ENCODE measurements at regions not wholly inside any gene's neighbourhood (a gene's known extent, or its start where the extent isn't known, plus 50 kb on each side); places are given as distances from the start of the nearest gene placed in this dataset.

GRCh38 chr14:98959958-98960616 lies 311.9 kb downstream of the BCL11B start:
- DNase-seq: no peak

DNA sequence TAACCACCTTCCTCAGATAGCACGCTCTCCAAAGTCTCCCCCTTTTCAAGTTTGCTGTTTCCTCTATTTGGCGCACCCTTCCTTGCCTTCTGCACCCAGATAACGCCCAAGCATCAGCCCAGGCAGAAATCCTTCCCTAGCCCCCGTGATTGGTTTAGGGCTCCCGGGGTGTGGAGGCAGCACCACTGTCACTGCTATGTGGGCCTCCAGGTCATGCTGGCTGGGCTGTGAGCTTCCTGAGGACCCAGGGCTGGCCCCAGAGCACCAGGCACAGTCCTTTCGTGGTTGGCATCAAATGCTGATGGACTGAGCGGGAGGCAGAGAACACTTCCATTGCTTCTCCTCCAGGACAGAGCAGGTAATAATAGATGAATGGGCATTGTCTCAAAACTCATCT lies 311.4 kb downstream of the BCL11B start:
- no peak for DNase-seq

DNA sequence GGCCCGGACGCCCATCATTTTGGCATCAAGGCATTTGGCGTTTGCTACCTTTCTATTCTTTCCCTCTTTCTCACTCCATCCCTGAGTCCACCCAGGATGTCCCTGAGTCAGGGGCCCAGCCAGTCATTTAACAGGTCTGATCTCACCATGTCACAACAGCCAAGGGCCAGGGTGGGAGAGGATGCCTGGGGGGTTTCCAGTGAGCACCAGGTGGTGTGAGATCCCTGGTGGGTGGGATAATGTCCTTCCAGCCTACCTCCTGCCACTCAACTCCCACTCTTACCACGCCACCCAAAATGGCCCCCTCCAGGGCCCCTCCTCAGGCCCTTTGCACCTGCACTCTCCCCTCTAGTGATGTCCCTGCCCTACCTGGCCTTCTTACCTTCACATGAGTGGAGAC lies 310.8 kb downstream of the BCL11B start:
- DNase-seq: no peak

GRCh38 chr14:98962118-98962517 lies 309.9 kb downstream of the BCL11B start:
- no peak for DNase-seq

- DNase-seq: no peak
These were observed 308.4 kb downstream of the BCL11B start for GRCh38 chr14:98963610-98964009.

DNA sequence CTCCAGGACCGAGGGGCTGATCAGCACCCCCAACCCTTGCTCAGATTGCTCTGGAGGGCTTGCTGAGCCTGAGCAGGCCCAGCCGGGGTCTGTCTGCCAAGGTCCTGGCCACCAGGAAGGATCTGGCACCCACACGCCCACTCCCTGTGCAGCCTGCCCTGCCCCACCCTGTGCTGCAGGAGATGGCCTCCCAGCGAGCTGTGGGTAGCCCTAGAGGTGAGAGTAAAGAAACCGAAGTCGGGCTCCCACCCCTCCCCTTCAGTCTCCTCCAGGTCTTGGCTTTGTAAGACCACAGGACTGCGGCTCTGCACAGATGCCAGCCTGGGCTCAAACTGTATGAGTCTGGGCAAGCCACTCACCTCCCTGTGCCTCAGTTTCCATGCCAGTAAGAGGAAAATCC lies 307.8 kb downstream of the BCL11B start:
- DNase-seq: no peak

- no peak for DNase-seq
These were observed 306.9 kb downstream of the BCL11B start for GRCh38 chr14:98965076-98965475.

DNA sequence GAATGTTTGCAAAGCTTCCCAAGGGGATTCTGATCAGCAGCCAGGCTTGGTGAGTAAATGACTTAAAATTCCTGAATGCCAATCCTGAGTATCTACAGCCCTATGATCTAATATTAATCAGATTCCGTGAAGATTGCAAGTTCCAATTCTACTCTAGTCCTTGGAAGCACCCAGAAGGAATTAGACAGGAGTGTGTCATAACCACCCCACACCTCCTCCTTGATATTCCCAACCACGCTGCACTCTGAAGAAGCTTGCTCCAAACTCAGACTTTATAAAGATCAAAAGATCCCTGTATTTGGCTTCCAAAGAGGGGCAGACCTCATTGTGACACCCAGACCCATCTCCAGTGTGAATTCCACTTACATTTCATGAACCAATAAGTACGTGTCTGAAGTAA lies 306.0 kb downstream of the BCL11B start:
- DNase-seq: no peak

GRCh38 chr14:98966475-98967162 lies 305.4 kb downstream of the BCL11B start:
- DNase-seq: no peak

GRCh38 chr14:98974113-98974512 lies 297.9 kb downstream of the BCL11B start:
- DNase-seq: no peak

- no peak for DNase-seq
These were observed 295.7 kb downstream of the BCL11B start for GRCh38 chr14:98976271-98976670.

GRCh38 chr14:98977451-98977850 lies 294.5 kb downstream of the BCL11B start:
- no peak for DNase-seq

DNA sequence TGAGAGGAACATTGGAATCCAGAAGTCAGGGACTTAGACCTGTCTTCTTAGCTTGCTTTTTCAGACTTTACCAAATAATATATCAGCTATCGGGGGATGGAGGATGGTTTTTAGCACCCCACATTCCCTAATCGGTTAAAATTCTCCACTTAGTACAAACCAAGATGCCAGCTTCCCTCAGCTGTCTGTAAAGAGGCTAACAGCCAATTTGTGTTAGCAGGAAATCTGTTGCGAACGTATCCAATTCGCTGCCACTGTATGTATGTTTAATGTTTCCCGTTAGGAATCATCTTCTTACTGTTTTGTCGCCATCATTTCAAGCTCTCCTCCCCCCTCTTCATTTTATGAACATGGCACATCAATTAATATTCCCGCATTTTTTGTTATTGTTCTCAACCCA lies 289.0 kb downstream of the BCL11B start:
- DNase-seq: no peak

- no peak for DNase-seq
These were observed 287.8 kb downstream of the BCL11B start for GRCh38 chr14:98984027-98984718.

- no peak for DNase-seq
These were observed 287.3 kb downstream of the BCL11B start for GRCh38 chr14:98984719-98985041.

GRCh38 chr14:98993818-98994217 lies 278.2 kb downstream of the BCL11B start:
- no peak for DNase-seq

DNA sequence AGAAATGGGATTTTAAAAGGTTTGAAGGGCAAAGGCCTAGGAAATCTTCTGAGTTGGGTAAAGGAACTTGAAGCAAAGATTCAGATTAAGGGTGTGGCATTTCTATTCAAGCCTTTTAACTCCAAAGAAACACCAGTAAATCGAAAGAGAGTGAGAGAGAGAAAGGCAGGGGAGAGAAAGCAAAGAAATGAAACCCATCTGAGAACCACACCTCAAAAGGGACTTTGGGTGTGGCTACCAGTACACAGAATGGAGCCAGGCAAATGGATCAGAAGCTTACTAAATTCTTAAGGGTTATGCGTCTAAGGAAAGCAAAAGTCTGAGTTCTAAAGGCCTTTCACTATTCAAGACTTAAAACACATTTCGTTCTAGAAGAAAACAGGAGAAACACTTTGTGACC lies 277.4 kb downstream of the BCL11B start:
- no peak for DNase-seq

DNA sequence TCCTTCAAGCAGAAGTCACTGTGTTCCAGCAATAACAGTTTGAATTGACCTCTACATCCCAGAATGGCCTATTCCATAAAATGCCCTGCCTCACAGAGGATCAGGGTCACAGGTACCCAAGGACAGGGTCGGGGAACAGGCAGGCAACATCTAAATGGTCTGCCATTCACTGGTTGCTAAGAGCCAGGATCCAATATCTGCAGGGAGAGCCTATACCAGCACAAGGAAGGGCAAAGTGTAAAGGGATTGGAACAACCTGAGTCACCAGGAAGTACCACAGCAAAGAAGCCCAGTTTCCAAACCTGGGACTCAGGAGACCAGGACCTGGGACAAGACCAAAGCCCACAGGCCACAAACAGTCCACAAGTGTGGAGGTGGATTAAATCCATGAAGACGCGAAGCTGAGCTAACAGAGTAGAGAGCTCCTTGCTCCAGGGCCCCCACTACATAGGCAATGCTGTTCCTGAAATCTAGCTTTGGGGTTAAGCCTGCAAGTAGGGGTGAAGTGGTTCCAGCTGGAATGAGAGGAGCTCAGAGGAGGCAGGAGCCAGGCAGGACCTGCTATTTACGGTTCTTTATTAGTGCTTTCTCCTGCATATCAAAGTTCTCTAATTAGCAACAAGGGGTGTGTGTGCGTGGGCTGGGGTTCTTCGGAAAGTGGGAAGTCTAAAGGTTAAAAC lies 274.3 kb downstream of the BCL11B start:
- no peak for DNase-seq

- no peak for DNase-seq
These were observed 272.7 kb downstream of the BCL11B start for GRCh38 chr14:98999345-98999744.

GRCh38 chr14:98999901-99000300 lies 272.1 kb downstream of the BCL11B start:
- DNase-seq: no peak

DNA sequence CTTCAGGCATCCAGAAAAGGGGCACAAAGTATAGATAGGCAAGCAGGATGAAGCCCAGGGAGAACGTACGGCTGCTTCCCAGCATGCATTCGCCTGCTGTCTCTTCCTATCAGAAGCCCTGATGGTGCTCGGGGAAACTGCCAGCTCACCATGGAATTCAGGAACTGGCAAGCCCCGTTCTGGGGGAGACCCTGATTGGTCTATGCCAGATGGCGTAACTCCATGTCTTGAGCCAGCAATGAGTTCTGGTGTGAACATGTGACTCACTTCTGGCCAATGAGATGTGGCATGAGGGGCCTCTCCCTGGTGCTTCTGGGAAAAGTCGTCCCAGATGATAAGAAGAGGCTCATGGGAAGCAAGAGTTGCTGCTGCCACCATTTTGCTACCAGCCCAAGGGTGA lies 270.8 kb downstream of the BCL11B start:
- no peak for DNase-seq

GRCh38 chr14:99003646-99004045 lies 268.4 kb downstream of the BCL11B start:
- DNase-seq: no peak

- DNase-seq: no peak
These were observed 267.9 kb downstream of the BCL11B start for GRCh38 chr14:99004112-99004511.

GRCh38 chr14:99006276-99006675 lies 265.7 kb downstream of the BCL11B start:
- no peak for DNase-seq
